ENCODE measurements at regions not wholly inside any gene's neighbourhood (a gene's known extent, or its start where the extent isn't known, plus 50 kb on each side); places are given as distances from the start of the nearest gene placed in this dataset.

DNA sequence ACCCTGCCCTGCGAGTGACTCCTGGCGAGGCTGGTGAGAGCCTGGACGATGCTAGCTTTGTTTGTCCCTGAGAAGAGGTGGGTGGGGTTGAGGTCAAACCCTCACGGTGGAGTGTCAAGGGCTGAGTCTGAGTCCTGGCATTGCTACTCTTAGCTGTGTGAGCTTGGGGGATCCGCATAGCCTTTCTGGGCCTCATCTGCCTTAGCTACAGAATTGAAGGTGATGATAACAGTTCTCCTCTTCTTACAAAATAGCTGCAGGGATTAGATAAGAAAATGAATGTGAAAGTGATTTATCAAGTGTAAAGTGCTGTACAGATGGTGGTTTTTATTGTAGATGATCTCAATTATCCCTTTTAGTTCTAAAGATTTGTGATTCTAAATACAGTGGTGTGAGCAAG lies 144.6 kb downstream of the LPIN1 start:
- TF ChIP-seq CHD2 (IDR thresholded peaks at IDR 0.05; ENCODE audit: low read length, partially characterized antibody) (no peak), MAFK (IDR thresholded peaks at IDR 0.05; ENCODE audit: partially characterized antibody) (no peak), JUN (IDR thresholded peaks at IDR 0.05) (no peak), RFX5 (IDR thresholded peaks at IDR 0.05) (no peak), EP300 (IDR thresholded peaks at IDR 0.05) (no peak), RCOR1 (IDR thresholded peaks at IDR 0.05; ENCODE audit: low read depth, low read length) (no peak), RAD21 (conservative IDR thresholded peaks at IDR 0.05 in 1 of 2, IDR thresholded peaks at IDR 0.05 in 1 of 2) (no peak), FOXS1 (CRISPR knock-in tag; IDR thresholded peaks at IDR 0.05) (no peak)
- TF ChIP-seq, protein P1, sequence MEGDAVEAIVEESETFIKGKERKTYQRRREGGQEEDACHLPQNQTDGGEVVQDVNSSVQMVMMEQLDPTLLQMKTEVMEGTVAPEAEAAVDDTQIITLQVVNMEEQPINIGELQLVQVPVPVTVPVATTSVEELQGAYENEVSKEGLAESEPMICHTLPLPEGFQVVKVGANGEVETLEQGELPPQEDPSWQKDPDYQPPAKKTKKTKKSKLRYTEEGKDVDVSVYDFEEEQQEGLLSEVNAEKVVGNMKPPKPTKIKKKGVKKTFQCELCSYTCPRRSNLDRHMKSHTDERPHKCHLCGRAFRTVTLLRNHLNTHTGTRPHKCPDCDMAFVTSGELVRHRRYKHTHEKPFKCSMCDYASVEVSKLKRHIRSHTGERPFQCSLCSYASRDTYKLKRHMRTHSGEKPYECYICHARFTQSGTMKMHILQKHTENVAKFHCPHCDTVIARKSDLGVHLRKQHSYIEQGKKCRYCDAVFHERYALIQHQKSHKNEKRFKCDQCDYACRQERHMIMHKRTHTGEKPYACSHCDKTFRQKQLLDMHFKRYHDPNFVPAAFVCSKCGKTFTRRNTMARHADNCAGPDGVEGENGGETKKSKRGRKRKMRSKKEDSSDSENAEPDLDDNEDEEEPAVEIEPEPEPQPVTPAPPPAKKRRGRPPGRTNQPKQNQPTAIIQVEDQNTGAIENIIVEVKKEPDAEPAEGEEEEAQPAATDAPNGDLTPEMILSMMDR (IDR thresholded peaks at IDR 0.05), result no peak
- TF ChIP-seq, protein P2, sequence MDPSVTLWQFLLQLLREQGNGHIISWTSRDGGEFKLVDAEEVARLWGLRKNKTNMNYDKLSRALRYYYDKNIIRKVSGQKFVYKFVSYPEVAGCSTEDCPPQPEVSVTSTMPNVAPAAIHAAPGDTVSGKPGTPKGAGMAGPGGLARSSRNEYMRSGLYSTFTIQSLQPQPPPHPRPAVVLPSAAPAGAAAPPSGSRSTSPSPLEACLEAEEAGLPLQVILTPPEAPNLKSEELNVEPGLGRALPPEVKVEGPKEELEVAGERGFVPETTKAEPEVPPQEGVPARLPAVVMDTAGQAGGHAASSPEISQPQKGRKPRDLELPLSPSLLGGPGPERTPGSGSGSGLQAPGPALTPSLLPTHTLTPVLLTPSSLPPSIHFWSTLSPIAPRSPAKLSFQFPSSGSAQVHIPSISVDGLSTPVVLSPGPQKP (IDR thresholded peaks at IDR 0.05; ENCODE audit: low read depth, low read length), result no peak

Measured in A549 (cell line).